H1 (cell line): ENCODE measurements at regions not wholly inside any gene's neighbourhood (a gene's known extent, or its start where the extent isn't known, plus 50 kb on each side); places are given as distances from the start of the nearest gene placed in this dataset.

Source experiments
- CBX5 ChIP-seq: fragments of 300-800, 300-1000 bp; sonication (generic); IDR thresholded peaks from 2 replicates; pipeline ENCODE4 v1.7.1; 2016; ENCODE audit warnings: antibody characterized with exemption, low read length, low read depth
- CHD7 ChIP-seq: fragments of 300-600 bp; sonication (generic); IDR thresholded peaks from 2 replicates; pipeline ENCODE4 v1.7.1; 2012; ENCODE audit warnings: low read length, moderate library complexity, mild to moderate bottlenecking, inconsistent platforms; ENCODE audit not compliant: insufficient replicate concordance
- CREB1 ChIP-seq: IDR thresholded peaks from 2 replicates; pipeline ENCODE4 v1.6.1; 2012; ENCODE audit warnings: inconsistent platforms
- HDAC2 ChIP-seq, 2 experiments: fragments of 300-600 bp in 1 of 2; sonication (generic) in 1 of 2; IDR thresholded peaks; 2 replicates each; pipeline ENCODE4 v1.6.1; 2011 to 2012; ENCODE audit warnings: low read depth in 2 of 2, low read length in 2 of 2, mild to moderate bottlenecking in 2 of 2, moderate library complexity in 2 of 2, borderline replicate concordance in 1 of 2, inconsistent platforms in 1 of 2
- RAD21 ChIP-seq, 2 experiments: IDR thresholded peaks in 1 of 2; conservative IDR thresholded peaks in 1 of 2; 2 replicates each; pipeline ENCODE4 v1.6.1; 2011; ENCODE audit warnings: low read depth in 2 of 2, low read length in 2 of 2, improper control_type of control experiment in 1 of 2, inconsistent platforms in 1 of 2, mild to moderate bottlenecking in 1 of 2, moderate library complexity in 1 of 2

- TF ChIP-seq CHD7 (peak; percentile 24), CBX5 (no peak), HDAC2 (IDR thresholded peaks at IDR 0.05; ENCODE audit: borderline replicate concordance in 1 of 2, low read depth in 2 of 2, low read length in 2 of 2) (peak in 1 of 2 experiments; percentile 65; a peak in 1 of 4 replicates), CREB1 (no peak), RAD21 (IDR thresholded peaks at IDR 0.05 in 1 of 2, conservative IDR thresholded peaks at IDR 0.05 in 1 of 2; ENCODE audit: low read depth in 2 of 2, low read length in 2 of 2) (peak in 1 of 2 experiments; percentile 9; a peak in 1 of 4 replicates)
These were observed 423.4 kb downstream of the RND3 start (continued) for GRCh38 chr2:150063931-150064548.
